DND-41 (cell line): ENCODE measurements at regions not wholly inside any gene's neighbourhood (a gene's known extent, or its start where the extent isn't known, plus 50 kb on each side); places are given as distances from the start of the nearest gene placed in this dataset.

Experiments
- CTCF ChIP-seq: IDR thresholded peaks from 2 replicates; pipeline ENCODE4 v1.5.1; 2012; ENCODE audit warnings: borderline replicate concordance, low read length, moderate library complexity, mild to moderate bottlenecking; ENCODE audit not compliant: poor library complexity, severe bottlenecking; ENCODE audit errors: extremely low read depth
- EZH2 ChIP-seq: IDR thresholded peaks from 3 replicates; pipeline ENCODE4 v1.6.1; 2012; ENCODE audit warnings: borderline replicate concordance, low read depth, mild to moderate bottlenecking, moderate library complexity, low read length, inconsistent platforms; ENCODE audit not compliant: severe bottlenecking

DNA sequence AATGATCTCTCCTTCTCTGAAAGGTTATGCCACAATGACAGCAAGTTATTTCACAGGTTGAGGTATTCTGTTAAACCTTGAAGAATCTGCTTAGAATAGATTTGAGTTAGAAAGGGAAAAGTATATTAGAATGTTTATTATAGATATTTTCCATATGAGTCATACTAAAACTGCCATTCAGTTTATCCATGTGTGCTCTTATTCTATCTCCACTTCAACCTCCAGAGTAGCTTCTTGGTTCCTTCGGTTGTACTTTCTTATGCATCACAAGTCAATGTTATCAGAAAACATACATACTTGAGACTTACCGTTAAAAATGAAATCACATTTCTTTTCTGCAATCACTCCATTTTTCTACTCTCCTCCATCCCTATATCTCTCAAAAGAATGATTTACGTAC lies 197.7 kb downstream of the BCAT1 start:
- TF ChIP-seq CTCF: no peak
- no peak for TF ChIP-seq EZH2
